Type B pancreatic cell (in vitro differentiated cells): ENCODE measurements at regions not wholly inside any gene's neighbourhood (a gene's known extent, or its start where the extent isn't known, plus 50 kb on each side); places are given as distances from the start of the nearest gene placed in this dataset.
A peak's percentile ranks its signal among the peaks of the same experiment; 100 is the strongest.

Experiments
- DNase-seq: peaks from one replicate; pipeline ENCODE4 v3.0.0; 2021; ENCODE audit warnings: mixed read lengths; ENCODE audit not compliant: unreplicated experiment; ENCODE audit errors: extremely low spot score
- H3K27ac Mint-ChIP-seq: 2 replicates; pipeline ENCODE4 v1.8.0; 2021; ENCODE audit warnings: mild to moderate bottlenecking, mixed read lengths
- H3K27me3 Mint-ChIP-seq: 2 replicates; pipeline ENCODE4 v1.8.0; 2021; ENCODE audit warnings: mixed read lengths
- H3K36me3 Mint-ChIP-seq: 2 replicates; pipeline ENCODE4 v1.8.0; 2021; ENCODE audit warnings: mixed read lengths
- H3K4me1 Mint-ChIP-seq: one replicate; pipeline ENCODE4 v1.8.0; 2021; ENCODE audit warnings: mixed read lengths; ENCODE audit not compliant: unreplicated experiment
- H3K4me3 Mint-ChIP-seq: 2 replicates; pipeline ENCODE4 v1.8.0; 2021; ENCODE audit warnings: mild to moderate bottlenecking, mixed read lengths
- H3K9me3 Mint-ChIP-seq: 2 replicates; pipeline ENCODE4 v1.8.0; 2021; ENCODE audit warnings: mixed read lengths
- TF ChIP-seq, protein P1 (sequence below): fragments of 200-600 bp; sonication (generic); conservative IDR thresholded peaks from 2 replicates; pipeline ENCODE4 v1.5.0; 2021; ENCODE audit warnings: antibody characterized with exemption, mild to moderate bottlenecking

DNA sequence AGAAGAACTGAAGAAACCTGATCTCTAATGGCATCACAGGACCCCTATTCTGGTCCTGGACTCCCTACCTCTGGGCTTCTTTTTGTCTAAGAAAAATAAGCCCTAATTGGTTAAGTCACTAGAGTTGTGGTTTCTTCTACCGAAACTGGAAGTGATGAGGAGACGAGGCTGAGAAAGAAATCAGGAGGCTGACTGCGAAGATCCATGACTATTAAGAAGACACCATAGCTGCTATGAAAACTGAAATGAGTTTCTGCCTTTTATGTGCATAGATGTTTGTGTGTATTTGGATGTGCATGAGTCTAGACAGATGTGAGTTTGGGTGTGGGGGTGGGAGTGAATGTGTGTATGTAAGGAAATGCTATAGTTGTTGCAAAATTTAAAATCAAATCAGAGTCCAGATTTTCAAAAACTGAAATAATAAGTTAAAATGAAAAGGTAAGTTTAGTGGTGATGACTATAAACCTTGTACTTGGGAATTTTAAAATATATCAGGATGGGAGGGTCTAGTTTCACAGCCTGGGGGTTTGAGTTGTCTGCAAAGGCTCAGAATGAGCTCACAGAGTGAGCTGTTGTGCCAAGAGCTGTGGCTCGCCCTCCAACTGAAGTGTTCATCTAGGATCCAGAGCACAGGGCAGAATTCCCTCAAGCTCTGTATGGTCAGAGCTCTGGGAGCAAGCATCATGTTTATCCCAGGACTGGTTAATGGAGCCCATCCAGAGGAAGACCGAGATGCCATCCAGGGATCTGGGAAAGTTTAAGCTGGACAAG is 94.9 kb downstream of the VCPKMT start:
- peaks cover 10% of the 10 kb centered on the region for H3K4me1 Mint-ChIP-seq
- peaks cover 27% of the 10 kb centered on the region for H3K9me3 Mint-ChIP-seq
- H3K36me3 Mint-ChIP-seq, result peaks cover 6% of the 10 kb centered on the region
- peak overlapping the region; percentile 37 for H3K27ac Mint-ChIP-seq
- no peaks in the 10 kb centered on the region for H3K27me3 Mint-ChIP-seq
- DNase-seq, result no peak
- TF ChIP-seq, protein P1, sequence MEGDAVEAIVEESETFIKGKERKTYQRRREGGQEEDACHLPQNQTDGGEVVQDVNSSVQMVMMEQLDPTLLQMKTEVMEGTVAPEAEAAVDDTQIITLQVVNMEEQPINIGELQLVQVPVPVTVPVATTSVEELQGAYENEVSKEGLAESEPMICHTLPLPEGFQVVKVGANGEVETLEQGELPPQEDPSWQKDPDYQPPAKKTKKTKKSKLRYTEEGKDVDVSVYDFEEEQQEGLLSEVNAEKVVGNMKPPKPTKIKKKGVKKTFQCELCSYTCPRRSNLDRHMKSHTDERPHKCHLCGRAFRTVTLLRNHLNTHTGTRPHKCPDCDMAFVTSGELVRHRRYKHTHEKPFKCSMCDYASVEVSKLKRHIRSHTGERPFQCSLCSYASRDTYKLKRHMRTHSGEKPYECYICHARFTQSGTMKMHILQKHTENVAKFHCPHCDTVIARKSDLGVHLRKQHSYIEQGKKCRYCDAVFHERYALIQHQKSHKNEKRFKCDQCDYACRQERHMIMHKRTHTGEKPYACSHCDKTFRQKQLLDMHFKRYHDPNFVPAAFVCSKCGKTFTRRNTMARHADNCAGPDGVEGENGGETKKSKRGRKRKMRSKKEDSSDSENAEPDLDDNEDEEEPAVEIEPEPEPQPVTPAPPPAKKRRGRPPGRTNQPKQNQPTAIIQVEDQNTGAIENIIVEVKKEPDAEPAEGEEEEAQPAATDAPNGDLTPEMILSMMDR, result no peak
- no peak overlapping the region for H3K4me3 Mint-ChIP-seq

DNA sequence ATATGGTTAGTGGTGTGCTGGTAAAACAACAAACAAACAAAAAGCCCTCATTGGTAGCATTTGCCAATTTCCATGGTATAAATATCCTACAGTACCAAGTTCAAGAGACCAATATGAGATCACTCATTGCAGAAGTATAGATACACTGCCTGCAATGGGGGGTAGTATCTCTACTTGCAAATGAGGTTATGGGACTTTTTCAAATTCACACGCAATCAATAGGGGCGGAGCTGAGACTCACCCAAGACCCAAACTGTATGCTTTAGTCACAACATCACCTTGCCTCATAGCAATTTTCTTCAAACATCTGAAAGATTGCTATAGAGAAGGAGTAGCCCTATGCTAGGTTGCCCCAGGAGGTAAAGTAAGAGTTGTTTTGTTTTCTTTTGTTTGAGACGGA is 93.7 kb downstream of the VCPKMT start:
- no peak for DNase-seq
- Mint-ChIP-seq H3K27me3 (no peaks in the 10 kb centered on the region), H3K4me3 (no peak overlapping the region), H3K36me3 (peaks cover 6% of the 10 kb centered on the region), H3K4me1 (peaks cover 10% of the 10 kb centered on the region), H3K9me3 (peaks cover 27% of the 10 kb centered on the region), H3K27ac (no peak overlapping the region)
- TF ChIP-seq, protein P1, result no peak

DNA sequence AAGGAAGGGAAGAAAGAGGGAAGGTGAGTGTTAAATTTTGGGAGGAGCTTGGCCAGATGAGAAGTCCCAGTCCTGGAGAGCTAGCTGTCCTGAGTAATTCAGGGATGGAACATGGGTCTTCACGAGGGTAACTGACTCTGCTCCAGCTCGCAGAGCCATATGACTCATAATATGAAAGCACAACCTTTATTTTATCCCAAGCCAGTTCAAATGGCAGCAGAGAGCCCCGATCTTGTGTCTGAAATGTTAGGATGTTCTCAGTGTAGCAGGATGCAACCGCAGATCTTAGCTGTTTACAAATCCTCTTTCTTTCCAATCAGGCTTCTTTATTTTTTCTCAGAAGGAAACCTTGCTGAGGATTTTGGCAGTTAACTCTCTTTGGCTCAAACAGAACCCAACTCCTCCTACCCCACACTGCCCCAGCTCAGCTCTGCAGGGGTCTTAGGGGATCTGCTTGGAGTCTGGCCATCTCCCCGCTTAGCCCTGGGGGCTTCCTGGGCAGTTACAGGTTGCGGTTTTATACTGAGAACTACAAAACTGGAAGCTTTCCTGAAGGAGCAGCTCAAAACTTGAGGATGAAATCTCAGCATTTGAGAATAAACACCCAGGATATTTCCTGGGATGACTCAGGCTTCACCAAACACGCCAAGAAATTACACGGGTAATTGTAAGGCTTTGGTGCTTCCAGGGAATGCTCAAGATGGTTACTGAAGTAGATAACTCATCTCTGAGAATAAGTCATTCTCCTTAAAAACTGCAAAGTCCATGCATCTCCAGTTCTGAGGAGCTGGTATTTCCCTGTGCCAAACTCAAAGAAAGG is 92.5 kb downstream of the VCPKMT start:
- peaks cover 4% of the 10 kb centered on the region for H3K4me1 Mint-ChIP-seq
- no peak overlapping the region for H3K27ac Mint-ChIP-seq
- TF ChIP-seq, protein P1, result no peak
- H3K4me3 Mint-ChIP-seq, result no peak overlapping the region
- no peaks in the 10 kb centered on the region for H3K27me3 Mint-ChIP-seq
- DNase-seq, result no peak
- H3K9me3 Mint-ChIP-seq, result peaks cover 27% of the 10 kb centered on the region
- H3K36me3 Mint-ChIP-seq, result peaks cover 6% of the 10 kb centered on the region

DNA sequence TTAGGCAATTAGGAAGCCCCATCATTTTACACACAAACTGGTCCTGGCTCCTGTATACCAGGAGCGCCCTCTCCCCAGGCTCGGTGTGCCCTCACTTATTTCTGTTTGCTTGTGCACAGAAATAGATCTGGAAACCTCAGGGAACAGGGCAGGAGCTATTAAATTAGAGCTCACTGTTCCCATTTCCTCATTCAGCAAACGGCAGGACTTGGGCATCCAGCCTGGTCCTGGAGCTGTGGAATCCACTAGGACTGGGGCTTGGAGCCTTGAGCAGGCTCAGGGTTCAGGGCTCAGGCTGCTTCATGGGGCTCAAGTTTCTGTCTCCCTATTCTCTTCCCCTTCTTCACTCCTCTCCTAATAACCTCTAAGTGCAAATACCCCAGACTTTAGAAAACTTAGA is 91.3 kb downstream of the VCPKMT start:
- Mint-ChIP-seq H3K9me3 (peaks cover 21% of the 10 kb centered on the region), H3K27me3 (no peaks in the 10 kb centered on the region), H3K4me3 (no peak overlapping the region), H3K4me1 (no peaks in the 10 kb centered on the region), H3K36me3 (peaks cover 6% of the 10 kb centered on the region), H3K27ac (no peak overlapping the region)
- DNase-seq, result no peak
- TF ChIP-seq, protein P1, result no peak

DNA sequence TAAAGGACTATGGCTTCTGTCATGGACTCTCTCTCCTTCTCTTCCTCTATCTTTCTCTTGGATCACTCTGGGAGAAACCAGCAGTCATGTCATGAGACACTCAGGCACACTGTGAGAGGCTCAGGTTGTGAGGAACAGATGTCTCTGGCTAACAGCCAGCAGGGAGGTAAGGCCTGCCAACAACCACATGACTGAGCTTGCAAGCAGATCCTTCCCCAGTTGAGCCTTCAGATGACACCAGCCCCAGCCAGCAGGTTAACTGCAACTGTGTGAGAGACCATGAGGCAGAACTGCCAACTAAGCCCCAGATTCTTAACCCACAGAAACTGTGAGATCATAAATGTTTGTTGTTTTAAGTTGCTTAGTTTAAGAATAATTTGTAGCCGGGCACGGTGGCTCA is 90.6 kb downstream of the VCPKMT start:
- peaks cover 15% of the 10 kb centered on the region for H3K9me3 Mint-ChIP-seq
- no peak overlapping the region for H3K27ac Mint-ChIP-seq
- H3K27me3 Mint-ChIP-seq, result no peaks in the 10 kb centered on the region
- DNase-seq, result no peak
- TF ChIP-seq, protein P1, result no peak
- H3K4me1 Mint-ChIP-seq, result no peaks in the 10 kb centered on the region
- peaks cover 6% of the 10 kb centered on the region for H3K36me3 Mint-ChIP-seq
- H3K4me3 Mint-ChIP-seq, result no peak overlapping the region
